Choroid plexus epithelial cell (primary cell): ENCODE measurements at regions not wholly inside any gene's neighbourhood (a gene's known extent, or its start where the extent isn't known, plus 50 kb on each side); places are given as distances from the start of the nearest gene placed in this dataset.
"Not testable (repeated sequence)": the region's sequence is repeated elsewhere in the genome, so short reads cannot be mapped to it uniquely, and the experiment has no call there.

ENCODE experiments used
- DNase-seq: peaks from one replicate; pipeline ENCODE4 v3.0.0-alpha.2; 2010; ENCODE audit warnings: low read depth
- H3K4me3 ChIP-seq: 2 replicates; pipeline ENCODE4 v1.5.1; 2011; ENCODE audit warnings: low read depth, mild to moderate bottlenecking, control low read depth, low read length, moderate library complexity
- CTCF ChIP-seq: conservative IDR thresholded peaks from 2 replicates; pipeline ENCODE4 v1.5.1; 2011; ENCODE audit warnings: low read depth, mild to moderate bottlenecking, control low read depth, inconsistent platforms, low read length, moderate library complexity

GRCh38 chr5:6244339-6244714 is 134.0 kb downstream of the MED10 start:
- no peak overlapping the region for H3K4me3 ChIP-seq
- no peak for TF ChIP-seq CTCF
- no peak for DNase-seq

GRCh38 chr5:6243706-6244338 is 134.5 kb downstream of the MED10 start:
- TF ChIP-seq CTCF = no peak
- no peak for DNase-seq
- no peak overlapping the region for H3K4me3 ChIP-seq

DNA sequence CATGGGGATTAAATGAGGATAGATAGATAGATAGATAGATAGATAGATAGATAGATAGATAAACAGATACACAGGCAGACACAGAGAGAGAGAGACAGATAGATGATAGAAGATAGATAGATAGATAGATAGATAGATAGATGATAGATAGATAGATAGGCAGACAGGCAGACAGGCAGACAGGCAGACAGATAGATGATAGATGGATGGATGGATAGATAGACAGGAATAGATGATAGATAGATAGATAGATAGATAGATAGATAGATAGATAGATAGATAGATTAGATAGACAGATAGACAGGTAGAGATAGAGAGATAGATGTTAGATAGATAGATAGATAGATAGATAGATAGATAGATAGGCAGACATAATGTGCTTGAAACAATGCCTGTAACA is 137.3 kb downstream of the MED10 start:
- DNase-seq, H3K4me3 ChIP-seq: not testable (repeated sequence)

GRCh38 chr5:6236858-6237481 is 141.4 kb downstream of the MED10 start:
- no peak for TF ChIP-seq CTCF
- DNase-seq = no peak
- H3K4me3 ChIP-seq = no peak overlapping the region

DNA sequence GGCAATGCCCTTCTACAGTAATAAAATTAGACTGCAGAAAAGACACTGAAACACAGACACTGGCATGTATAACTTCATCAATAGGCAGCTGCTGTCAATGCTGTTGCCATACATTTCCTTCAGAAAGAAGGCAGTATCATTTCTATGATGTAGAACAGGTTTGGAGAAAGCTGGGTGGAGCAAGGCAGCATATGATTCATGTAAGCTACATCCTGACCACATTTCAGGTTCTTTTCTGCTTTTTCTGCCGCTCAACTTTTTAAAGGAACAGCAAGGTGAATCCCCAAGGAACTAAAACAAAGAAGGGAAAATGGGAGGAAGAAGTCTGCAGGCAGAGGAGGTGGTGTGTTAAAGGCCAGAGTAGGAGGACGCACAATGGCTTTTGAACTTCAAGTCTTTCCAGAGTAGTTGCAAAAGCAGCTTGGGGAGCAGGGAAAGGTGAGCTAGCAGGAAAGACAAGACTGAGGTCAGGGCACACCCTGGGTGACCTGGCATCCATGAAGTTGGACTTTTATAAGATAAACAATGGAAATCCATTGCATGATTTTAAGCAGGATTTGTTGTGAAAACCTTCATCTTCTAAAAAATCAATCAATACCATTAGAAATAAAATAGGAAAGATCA is 142.1 kb downstream of the MED10 start:
- no peak overlapping the region for H3K4me3 ChIP-seq
- no peak for TF ChIP-seq CTCF
- DNase-seq = no peak

- TF ChIP-seq CTCF = no peak
- no peak for DNase-seq
- no peak overlapping the region for H3K4me3 ChIP-seq
Observed at GRCh38 chr5:6235726-6236125, 142.6 kb downstream of the MED10 start.

DNA sequence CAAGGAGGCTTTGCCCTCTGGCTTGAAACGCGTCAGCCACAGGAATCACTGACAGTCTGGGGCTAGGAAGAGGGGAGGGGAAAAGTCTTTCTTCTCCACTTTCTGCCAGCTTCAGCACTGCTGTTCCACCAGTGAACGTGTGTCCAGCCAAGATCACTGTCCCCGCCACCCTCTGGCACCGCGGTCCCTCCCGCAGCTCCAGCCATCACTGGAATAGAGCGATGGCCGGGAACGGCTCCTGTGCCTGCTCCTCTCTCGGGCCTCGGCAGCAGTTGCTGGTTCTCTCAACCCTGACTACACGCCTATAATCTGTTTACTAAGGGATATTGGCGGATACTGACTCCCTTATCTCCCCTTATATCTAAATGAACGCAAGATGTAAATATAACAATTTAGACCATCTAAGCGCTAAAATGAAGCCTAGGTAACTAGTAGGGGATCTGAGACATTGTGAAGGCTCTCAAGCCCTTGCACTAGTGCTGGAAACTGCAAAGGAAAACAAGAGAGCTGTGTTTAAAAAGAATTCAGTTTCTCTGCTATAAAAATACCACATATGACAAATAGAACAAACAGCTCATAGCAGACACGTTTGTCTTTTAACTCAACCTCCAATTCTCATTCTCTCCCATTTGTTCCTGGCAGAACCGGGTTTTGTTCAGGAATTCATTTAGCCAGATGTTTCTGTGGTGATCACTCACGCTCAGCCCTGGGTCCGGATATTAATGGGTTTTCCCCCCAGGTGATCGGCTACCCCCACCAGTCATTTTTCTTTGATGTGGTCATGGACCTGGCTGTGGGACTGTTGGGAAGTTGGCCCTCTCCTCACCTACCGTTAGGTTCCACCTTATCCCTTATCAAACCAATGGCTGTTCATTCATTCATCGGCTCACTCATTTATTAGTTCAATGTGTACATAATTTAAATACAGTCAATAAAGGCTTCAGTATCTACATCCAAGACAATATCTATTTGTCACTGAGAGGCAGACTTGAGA is 149.8 kb downstream of the MED10 start:
- no peak for TF ChIP-seq CTCF
- H3K4me3 ChIP-seq = no peak overlapping the region
- no peak for DNase-seq
